CD14-positive monocyte (primary cell): ENCODE measurements at regions not wholly inside any gene's neighbourhood (a gene's known extent, or its start where the extent isn't known, plus 50 kb on each side); places are given as distances from the start of the nearest gene placed in this dataset.

Experiments used
- DNase-seq, 3 donors: peaks; one replicate each; pipeline ENCODE4 v3.0.0-alpha.2; 2011 to 2022
- H2AFZ ChIP-seq: 2 replicates; pipeline ENCODE4 v1.6.0; 2012; ENCODE audit warnings: mild to moderate bottlenecking, low read depth, low read length, inconsistent platforms; ENCODE audit not compliant: insufficient read depth, poor library complexity, severe bottlenecking
- H3K27ac ChIP-seq, 2 donors: 1 replicate in 1 of 2; 2 replicates in 1 of 2; pipeline ENCODE4 v1.5.1; 2012 to 2013; ENCODE audit warnings: low read length in 2 of 2, control low read depth in 1 of 2, inconsistent platforms in 1 of 2, low read depth in 1 of 2, mild to moderate bottlenecking in 1 of 2
- H3K27me3 ChIP-seq, 2 donors: one replicate each; pipeline versions ENCODE4 v1.6.0 to v1.6.1; 2011 to 2013; ENCODE audit warnings: low read length in 2 of 2; ENCODE audit not compliant: control insufficient read depth in 2 of 2, insufficient read depth in 2 of 2
- H3K36me3 ChIP-seq, 2 donors: replicated peaks in 1 of 2; 1 replicate in 1 of 2; 2 replicates in 1 of 2; pipeline versions ENCODE4 v1.5.1 to v1.6.1; 2012 to 2013; ENCODE audit warnings: low read length in 2 of 2, control low read depth in 1 of 2, inconsistent platforms in 1 of 2, mild to moderate bottlenecking in 1 of 2; ENCODE audit not compliant: insufficient read depth in 2 of 2, control insufficient read depth in 1 of 2
- H3K4me1 ChIP-seq, 2 donors: 1 replicate in 1 of 2; 2 replicates in 1 of 2; pipeline versions ENCODE4 v1.5.1 to v1.6.1; 2012 to 2013; ENCODE audit warnings: low read length in 2 of 2, control low read depth in 1 of 2, inconsistent platforms in 1 of 2, mild to moderate bottlenecking in 1 of 2, moderate library complexity in 1 of 2; ENCODE audit not compliant: insufficient read depth in 2 of 2, control insufficient read depth in 1 of 2
- H3K4me2 ChIP-seq: replicated peaks from 2 replicates; pipeline ENCODE3; 2012; ENCODE audit warnings: low read length, moderate library complexity, mild to moderate bottlenecking; ENCODE audit not compliant: poor library complexity, severe bottlenecking; ENCODE audit errors: extremely low read depth
- H3K4me3 ChIP-seq, 3 experiments: fragments of 200-600 bp in 1 of 3; sonication (generic) in 1 of 3; replicated peaks in 1 of 3; 1 replicate in 2 of 3; 2 replicates in 1 of 3; pipeline ENCODE4 v1.5.1; 2011 to 2013; ENCODE audit warnings: low read length in 3 of 3, mild to moderate bottlenecking in 3 of 3, control low read depth in 2 of 3, low read depth in 2 of 3, inconsistent platforms in 1 of 3, moderate library complexity in 1 of 3
- H3K79me2 ChIP-seq: 2 replicates; pipeline ENCODE4 v1.6.0; 2012; ENCODE audit warnings: mild to moderate bottlenecking, control low read depth, inconsistent platforms, low read length, moderate library complexity; ENCODE audit not compliant: insufficient read depth
- H3K9ac ChIP-seq: 2 replicates; pipeline ENCODE4 v1.6.0; 2017; ENCODE audit warnings: low read length, mild to moderate bottlenecking; ENCODE audit not compliant: insufficient read depth, poor library complexity, severe bottlenecking
- H3K9me3 ChIP-seq, 2 donors: replicated peaks in 1 of 2; 1 replicate in 1 of 2; 2 replicates in 1 of 2; pipeline versions ENCODE4 v1.5.1 to v1.6.1; 2012 to 2013; ENCODE audit warnings: low read length in 2 of 2, control low read depth in 1 of 2; ENCODE audit not compliant: control insufficient read depth in 1 of 2, insufficient read depth in 1 of 2
- H4K20me1 ChIP-seq: 2 replicates; pipeline ENCODE4 v1.6.0; 2012; ENCODE audit warnings: mild to moderate bottlenecking, low read length, control low read depth, moderate library complexity; ENCODE audit not compliant: insufficient read depth
- H3K27ac Mint-ChIP-seq, 7 donors: one replicate each; pipeline ENCODE4 v1.8.0; 2020; ENCODE audit warnings: mild to moderate bottlenecking in 7 of 7, mixed read lengths in 7 of 7, moderate library complexity in 6 of 7, inconsistent platforms in 2 of 7
- H3K27me3 Mint-ChIP-seq, 3 donors: one replicate each; pipeline ENCODE4 v1.8.0; 2021 to 2022; ENCODE audit warnings: low read depth in 3 of 3, mild to moderate bottlenecking in 3 of 3, mixed read lengths in 3 of 3, moderate library complexity in 3 of 3, inconsistent platforms in 1 of 3
- H3K36me3 Mint-ChIP-seq, 2 donors: one replicate each; pipeline ENCODE4 v1.8.0; 2020; ENCODE audit warnings: mixed read lengths in 2 of 2, inconsistent platforms in 1 of 2, mild to moderate bottlenecking in 1 of 2
- H3K4me1 Mint-ChIP-seq: one replicate; pipeline ENCODE4 v1.8.0; 2020; ENCODE audit warnings: mild to moderate bottlenecking, mixed read lengths
- H3K4me3 Mint-ChIP-seq, 2 donors: one replicate each; pipeline ENCODE4 v1.8.0; 2020; ENCODE audit warnings: mild to moderate bottlenecking in 2 of 2, mixed read lengths in 2 of 2, moderate library complexity in 1 of 2
- H3K9me3 Mint-ChIP-seq, 7 donors: one replicate each; pipeline ENCODE4 v1.8.0; 2020 to 2022; ENCODE audit warnings: mixed read lengths in 7 of 7, mild to moderate bottlenecking in 6 of 7, moderate library complexity in 6 of 7, inconsistent platforms in 2 of 7
- CTCF ChIP-seq: fragments of 200-600 bp; IDR thresholded peaks from one replicate; pipeline ENCODE4 v1.8.0; 2022; ENCODE audit warnings: antibody characterized with exemption, mild to moderate bottlenecking
- WGBS: methylation state at CpG from one replicate; pipeline ENCODE4 v1.1.5; 2013; ENCODE audit warnings: missing lambda C conversion rate; ENCODE audit not compliant: insufficient coverage; 5-methylcytosine and 5-hydroxymethylcytosine counted together
- intact Hi-C, 2 donors: fragments of 100-400 bp; cut with micrococcal nuclease; formaldehyde crosslinking; loops; one replicate each; pipeline versions ENCODE4 v1.15.0 to v1.15.1; 2023

GRCh38 chr5:44486591-44486990 lies 97.4 kb upstream of the FGF10 start:
- no peak overlapping the region for H3K27ac Mint-ChIP-seq
- no peaks in the 10 kb centered on the region for H3K4me1 Mint-ChIP-seq
- Histone ChIP-seq H3K79me2 (no peaks in the 10 kb centered on the region), H3K9me3 (peaks cover 3 to 6% of the 10 kb centered on the region in 2 donors), H3K4me1 (no peaks in the 10 kb centered on the region), H3K4me3 (no peak overlapping the region), H2AFZ (no peak overlapping the region), H3K27ac (no peak overlapping the region), H3K4me2 (no peak overlapping the region), H3K9ac (no peak overlapping the region), H3K27me3 (no peaks in the 10 kb centered on the region), H4K20me1 (no peaks in the 10 kb centered on the region), H3K36me3 (no peaks in the 10 kb centered on the region)
- H3K27me3 Mint-ChIP-seq: peaks cover 0 to 1% (median 0%) of the 10 kb centered on the region in 3 donors
- no peaks in the 10 kb centered on the region for H3K36me3 Mint-ChIP-seq
- peaks cover 2 to 14% (median 6%) of the 10 kb centered on the region in 7 donors for H3K9me3 Mint-ChIP-seq
- DNase-seq: no peak
- no peak for TF ChIP-seq CTCF
- no peak overlapping the region for H3K4me3 Mint-ChIP-seq
- intact Hi-C loops: no loop called here
- no CpG with 5 or more reads among the region's 1 CpG for WGBS

- H2AFZ ChIP-seq: no peak overlapping the region
- no peak overlapping the region for H3K9ac ChIP-seq
- no peak for DNase-seq
- H3K36me3 ChIP-seq: no peaks in the 10 kb centered on the region
- H3K4me3 ChIP-seq: no peak overlapping the region
- H3K4me3 Mint-ChIP-seq: no peak overlapping the region
- no peak overlapping the region for H3K4me2 ChIP-seq
- H3K79me2 ChIP-seq: no peaks in the 10 kb centered on the region
- no peak overlapping the region for H3K27ac Mint-ChIP-seq
- no peaks in the 10 kb centered on the region for H3K4me1 Mint-ChIP-seq
- no peak for TF ChIP-seq CTCF
- no peaks in the 10 kb centered on the region for H3K4me1 ChIP-seq
- H3K9me3 Mint-ChIP-seq: peaks cover 2 to 15% (median 8%) of the 10 kb centered on the region in 7 donors
- H4K20me1 ChIP-seq: no peaks in the 10 kb centered on the region
- peaks cover 5 to 7% of the 10 kb centered on the region in 2 donors for H3K9me3 ChIP-seq
- H3K36me3 Mint-ChIP-seq: no peaks in the 10 kb centered on the region
- WGBS: no CpG with 5 or more reads among the region's 4 CpGs
- no peaks in the 10 kb centered on the region for H3K27me3 ChIP-seq
- no peak overlapping the region for H3K27ac ChIP-seq
- H3K27me3 Mint-ChIP-seq: peaks cover 0 to 3% (median 0%) of the 10 kb centered on the region in 3 donors
- intact Hi-C loops: no loop called here
Measured at GRCh38 chr5:44454002-44454401, 64.8 kb upstream of the FGF10 start.
